ENCODE measurements at regions not wholly inside any gene's neighbourhood (a gene's known extent, or its start where the extent isn't known, plus 50 kb on each side); places are given as distances from the start of the nearest gene placed in this dataset.

DNA sequence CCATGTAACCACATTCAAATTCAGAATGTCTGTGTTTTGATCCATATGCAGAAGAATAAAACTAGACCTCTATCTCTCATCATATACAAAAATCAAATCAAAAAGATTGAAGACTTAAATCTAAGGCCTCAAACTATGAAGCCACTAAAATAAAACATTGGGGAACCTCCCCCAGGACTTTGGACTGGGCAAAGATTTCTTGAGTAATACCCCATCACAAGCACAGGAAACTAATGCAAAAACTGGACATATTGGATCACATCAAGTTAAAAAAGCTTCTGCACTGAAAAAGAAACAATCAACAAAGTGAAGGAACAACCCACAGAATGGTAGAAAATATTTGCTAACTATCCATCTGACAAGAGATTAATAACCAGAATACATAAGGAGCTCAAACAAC is 266.8 kb downstream of the EPM2A start:
- Mint-ChIP-seq H3K27ac (ENCODE audit: unreplicated experiment) (no peak overlapping the region), H3K36me3 (ENCODE audit: unreplicated experiment) (no peaks in the 10 kb centered on the region)
- TF ChIP-seq, protein P1, sequence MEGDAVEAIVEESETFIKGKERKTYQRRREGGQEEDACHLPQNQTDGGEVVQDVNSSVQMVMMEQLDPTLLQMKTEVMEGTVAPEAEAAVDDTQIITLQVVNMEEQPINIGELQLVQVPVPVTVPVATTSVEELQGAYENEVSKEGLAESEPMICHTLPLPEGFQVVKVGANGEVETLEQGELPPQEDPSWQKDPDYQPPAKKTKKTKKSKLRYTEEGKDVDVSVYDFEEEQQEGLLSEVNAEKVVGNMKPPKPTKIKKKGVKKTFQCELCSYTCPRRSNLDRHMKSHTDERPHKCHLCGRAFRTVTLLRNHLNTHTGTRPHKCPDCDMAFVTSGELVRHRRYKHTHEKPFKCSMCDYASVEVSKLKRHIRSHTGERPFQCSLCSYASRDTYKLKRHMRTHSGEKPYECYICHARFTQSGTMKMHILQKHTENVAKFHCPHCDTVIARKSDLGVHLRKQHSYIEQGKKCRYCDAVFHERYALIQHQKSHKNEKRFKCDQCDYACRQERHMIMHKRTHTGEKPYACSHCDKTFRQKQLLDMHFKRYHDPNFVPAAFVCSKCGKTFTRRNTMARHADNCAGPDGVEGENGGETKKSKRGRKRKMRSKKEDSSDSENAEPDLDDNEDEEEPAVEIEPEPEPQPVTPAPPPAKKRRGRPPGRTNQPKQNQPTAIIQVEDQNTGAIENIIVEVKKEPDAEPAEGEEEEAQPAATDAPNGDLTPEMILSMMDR (IDR thresholded peaks at IDR 0.05; ENCODE audit: partially characterized antibody, unreplicated experiment), result no peak

DNA sequence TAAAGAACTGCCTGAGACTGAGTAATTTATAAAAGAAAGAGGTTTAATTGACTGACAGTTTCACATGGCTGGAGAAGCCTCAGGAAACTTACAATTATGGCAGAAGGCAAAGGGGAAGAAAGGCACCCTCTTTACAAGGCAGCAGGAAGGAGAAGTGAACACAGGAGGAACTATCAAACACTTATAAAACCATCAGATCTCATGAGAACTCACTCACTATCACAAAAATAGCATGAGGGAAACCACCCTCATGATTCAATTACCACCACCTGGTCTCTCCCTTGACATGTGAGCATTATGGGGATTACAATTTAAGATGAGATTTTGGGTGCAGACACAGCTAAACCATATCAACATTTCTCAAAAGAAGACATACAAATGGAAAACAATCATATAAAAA is 266.3 kb downstream of the EPM2A start:
- Mint-ChIP-seq H3K4me1 (ENCODE audit: low read depth, unreplicated experiment) (no peaks in the 10 kb centered on the region), H3K4me3 (ENCODE audit: unreplicated experiment) (no peak overlapping the region), H3K36me3 (ENCODE audit: unreplicated experiment) (no peaks in the 10 kb centered on the region), H3K27ac (ENCODE audit: unreplicated experiment) (no peak overlapping the region), H3K9me3 (ENCODE audit: unreplicated experiment) (no peaks in the 10 kb centered on the region), H3K27me3 (ENCODE audit: unreplicated experiment) (no peaks in the 10 kb centered on the region)
- DNase-seq, result no peak
- TF ChIP-seq, protein P1 (IDR thresholded peaks at IDR 0.05; ENCODE audit: partially characterized antibody, unreplicated experiment), result no peak

More for the DNA sequence above, 266.8 kb downstream of the EPM2A start:
- Mint-ChIP-seq H3K4me3 (ENCODE audit: unreplicated experiment) (no peak overlapping the region), H3K27me3 (ENCODE audit: unreplicated experiment) (no peaks in the 10 kb centered on the region), H3K4me1 (ENCODE audit: low read depth, unreplicated experiment) (no peaks in the 10 kb centered on the region), H3K9me3 (ENCODE audit: unreplicated experiment) (no peaks in the 10 kb centered on the region)
- no peak for DNase-seq

DNA sequence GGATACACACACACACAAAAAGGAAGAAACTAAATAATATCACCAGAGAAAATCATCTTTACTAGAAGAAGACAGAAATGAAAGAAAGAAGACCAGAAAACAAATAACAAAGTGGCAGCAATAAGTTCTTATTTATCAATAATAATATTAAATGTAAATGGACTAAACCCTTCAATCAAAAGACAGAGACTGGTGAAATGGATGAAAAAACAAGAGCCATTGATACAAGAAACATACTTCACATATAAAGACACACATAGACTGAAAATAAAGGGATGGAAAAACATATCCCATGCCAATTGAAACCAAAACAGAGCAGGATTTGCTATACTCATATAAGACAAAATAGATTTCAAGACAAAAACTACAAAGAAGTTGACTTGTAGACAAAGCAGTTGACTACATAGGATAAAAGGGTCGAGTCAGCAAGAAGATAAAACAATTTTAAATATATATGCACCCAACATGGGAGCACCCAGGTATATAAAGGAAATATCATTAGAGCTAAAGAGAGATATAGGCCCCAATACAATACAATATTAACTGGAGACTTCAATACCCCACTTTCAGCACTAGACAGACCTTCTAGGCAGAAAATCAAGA is 259.4 kb downstream of the EPM2A start:
- DNase-seq, result no peak
- TF ChIP-seq, protein P1 (IDR thresholded peaks at IDR 0.05; ENCODE audit: partially characterized antibody, unreplicated experiment), result no peak
- no peaks in the 10 kb centered on the region for H3K4me1 Mint-ChIP-seq (ENCODE audit: low read depth, unreplicated experiment)
- no peak overlapping the region for H3K4me3 Mint-ChIP-seq (ENCODE audit: unreplicated experiment)
- H3K27me3 Mint-ChIP-seq (ENCODE audit: unreplicated experiment), result no peaks in the 10 kb centered on the region
- no peak overlapping the region for H3K27ac Mint-ChIP-seq (ENCODE audit: unreplicated experiment)
- H3K9me3 Mint-ChIP-seq (ENCODE audit: unreplicated experiment), result peaks cover 2% of the 10 kb centered on the region
- no peaks in the 10 kb centered on the region for H3K36me3 Mint-ChIP-seq (ENCODE audit: unreplicated experiment)

DNA sequence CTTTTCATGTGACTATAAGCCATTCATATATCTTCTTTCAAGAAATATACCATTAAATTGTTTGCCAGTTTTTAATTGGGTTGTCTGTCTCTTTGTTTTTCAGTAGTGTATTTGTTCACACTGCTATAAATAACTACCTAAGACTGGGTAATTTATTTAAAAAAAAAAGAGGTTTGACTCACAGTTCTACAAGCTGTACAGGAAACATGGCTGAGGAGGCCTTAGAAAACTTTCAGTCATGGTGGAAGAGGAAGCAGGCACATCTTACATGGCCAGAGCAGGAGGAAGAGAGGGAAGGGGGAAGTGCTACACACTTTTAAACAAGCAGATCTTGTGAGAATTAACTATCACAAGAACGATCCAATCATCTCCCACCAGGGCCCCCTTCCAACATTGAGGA is 255.3 kb downstream of the EPM2A start:
- no peaks in the 10 kb centered on the region for H3K9me3 Mint-ChIP-seq (ENCODE audit: unreplicated experiment)
- H3K27me3 Mint-ChIP-seq (ENCODE audit: unreplicated experiment), result no peaks in the 10 kb centered on the region
- no peaks in the 10 kb centered on the region for H3K4me1 Mint-ChIP-seq (ENCODE audit: low read depth, unreplicated experiment)
- no peak for DNase-seq
- TF ChIP-seq, protein P1 (IDR thresholded peaks at IDR 0.05; ENCODE audit: partially characterized antibody, unreplicated experiment), result no peak
- no peak overlapping the region for H3K27ac Mint-ChIP-seq (ENCODE audit: unreplicated experiment)
- no peaks in the 10 kb centered on the region for H3K36me3 Mint-ChIP-seq (ENCODE audit: unreplicated experiment)
- H3K4me3 Mint-ChIP-seq (ENCODE audit: unreplicated experiment), result no peak overlapping the region

DNA sequence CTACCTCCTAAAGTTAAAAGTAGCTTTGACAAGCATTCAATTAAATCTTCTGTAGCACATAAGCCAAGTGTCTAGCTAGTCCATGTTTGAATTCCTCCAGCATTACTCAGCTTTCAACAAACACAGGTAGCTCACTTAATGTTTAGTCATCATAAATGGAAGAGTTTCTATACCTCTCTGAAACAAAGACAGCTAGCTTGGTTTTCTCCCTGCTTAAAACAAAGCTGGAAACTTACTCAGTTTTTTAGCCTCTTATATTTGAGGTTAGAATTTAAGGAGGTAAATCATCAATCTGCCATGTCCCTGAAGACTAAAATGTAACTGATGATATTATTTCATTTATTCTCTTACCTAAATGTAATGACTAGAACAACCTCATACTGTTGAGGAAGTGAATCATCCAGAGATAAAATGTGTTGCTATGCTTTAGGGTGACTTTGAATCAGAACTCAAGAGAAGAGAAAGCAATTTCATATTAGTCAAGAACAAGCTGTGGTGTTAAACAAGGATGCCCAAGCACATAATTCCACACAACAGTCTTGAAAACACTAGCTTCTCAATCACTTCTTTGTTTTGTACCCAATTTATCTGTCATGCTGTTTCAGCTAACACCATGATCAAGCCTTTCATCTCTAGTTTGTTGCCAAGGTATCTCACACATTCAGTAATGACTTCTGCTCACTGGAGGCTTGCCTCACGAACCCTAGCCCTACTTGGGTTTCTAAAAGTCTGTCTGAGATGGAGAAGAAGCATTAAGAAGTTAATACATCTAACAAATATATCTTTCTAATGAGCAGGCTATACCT is 251.9 kb downstream of the EPM2A start:
- Mint-ChIP-seq H3K4me3 (ENCODE audit: unreplicated experiment) (no peak overlapping the region), H3K9me3 (ENCODE audit: unreplicated experiment) (no peaks in the 10 kb centered on the region), H3K4me1 (ENCODE audit: low read depth, unreplicated experiment) (no peaks in the 10 kb centered on the region), H3K27ac (ENCODE audit: unreplicated experiment) (no peak overlapping the region), H3K27me3 (ENCODE audit: unreplicated experiment) (no peaks in the 10 kb centered on the region), H3K36me3 (ENCODE audit: unreplicated experiment) (no peaks in the 10 kb centered on the region)
- DNase-seq, result no peak
- TF ChIP-seq, protein P1 (IDR thresholded peaks at IDR 0.05; ENCODE audit: partially characterized antibody, unreplicated experiment), result no peak
